Hematopoietic multipotent progenitor cell treated with erythropoietin and hydrocortisone succinate and interleukin-3 and kit ligand, for 15 days (in vitro differentiated cells): ENCODE measurements at regions not wholly inside any gene's neighbourhood (a gene's known extent, or its start where the extent isn't known, plus 50 kb on each side); places are given as distances from the start of the nearest gene placed in this dataset.

ENCODE experiments used
- DNase-seq: peaks from one replicate; pipeline ENCODE4 v3.0.0-alpha.2; 2015; ENCODE audit warnings: low spot score

GRCh38 chr12:118763234-118763633, 218.1 kb upstream of the SRRM4 start:
- DNase-seq, result no peak

- no peak for DNase-seq
These were observed 207.2 kb upstream of the SRRM4 start for GRCh38 chr12:118773956-118774723.

- DNase-seq, result no peak
These were observed 203.8 kb upstream of the SRRM4 start for GRCh38 chr12:118777504-118777903.

- DNase-seq, result no peak
These were observed 203.3 kb upstream of the SRRM4 start for GRCh38 chr12:118778077-118778476.

GRCh38 chr12:118780939-118781338, 200.4 kb upstream of the SRRM4 start:
- DNase-seq, result no peak

GRCh38 chr12:118781692-118782091, 199.6 kb upstream of the SRRM4 start:
- no peak for DNase-seq

- DNase-seq, result no peak
These were observed 197.6 kb upstream of the SRRM4 start for GRCh38 chr12:118783703-118784102.

- DNase-seq, result no peak
These were observed 190.8 kb upstream of the SRRM4 start for GRCh38 chr12:118790578-118790977.

GRCh38 chr12:118813778-118814357, 167.5 kb upstream of the SRRM4 start:
- peak; percentile 2 for DNase-seq

- no peak for DNase-seq
These were observed 165.0 kb upstream of the SRRM4 start for GRCh38 chr12:118816296-118816695.

GRCh38 chr12:118821386-118821925, 159.9 kb upstream of the SRRM4 start:
- no peak for DNase-seq

- no peak for DNase-seq
These were observed 158.8 kb upstream of the SRRM4 start for GRCh38 chr12:118822512-118822911.

GRCh38 chr12:118827047-118827446, 154.3 kb upstream of the SRRM4 start:
- no peak for DNase-seq

GRCh38 chr12:118827606-118828005, 153.7 kb upstream of the SRRM4 start:
- no peak for DNase-seq

GRCh38 chr12:118830296-118830695, 151.0 kb upstream of the SRRM4 start:
- DNase-seq, result no peak

- no peak for DNase-seq
These were observed 145.4 kb upstream of the SRRM4 start for GRCh38 chr12:118835926-118836325.

GRCh38 chr12:118840399-118840798, 140.9 kb upstream of the SRRM4 start:
- no peak for DNase-seq

GRCh38 chr12:118840878-118841277, 140.5 kb upstream of the SRRM4 start:
- no peak for DNase-seq

GRCh38 chr12:118841588-118841987, 139.8 kb upstream of the SRRM4 start:
- no peak for DNase-seq

GRCh38 chr12:118842866-118843265, 138.5 kb upstream of the SRRM4 start:
- no peak for DNase-seq

- no peak for DNase-seq
These were observed 134.9 kb upstream of the SRRM4 start for GRCh38 chr12:118846416-118846815.

GRCh38 chr12:118850244-118850825, 131.0 kb upstream of the SRRM4 start:
- DNase-seq, result peak; percentile 36

GRCh38 chr12:118851891-118852290, 129.4 kb upstream of the SRRM4 start:
- DNase-seq, result no peak
